Mesendoderm (in vitro differentiated cells): ENCODE measurements at regions not wholly inside any gene's neighbourhood (a gene's known extent, or its start where the extent isn't known, plus 50 kb on each side); places are given as distances from the start of the nearest gene placed in this dataset.
A peak's percentile ranks its signal among the peaks of the same experiment; 100 is the strongest.
"Not testable (repeated sequence)": the region's sequence is repeated elsewhere in the genome, so short reads cannot be mapped to it uniquely, and the experiment has no call there.

Experiments used
- DNase-seq: peaks from one replicate; pipeline ENCODE4 v3.0.0; 2013
- H2AK5ac ChIP-seq: 2 replicates; pipeline ENCODE4 v1.6.1; 2013; ENCODE audit warnings: low read length, inconsistent platforms
- H2BK120ac ChIP-seq: 2 replicates; pipeline ENCODE4 v1.6.1; 2013; ENCODE audit warnings: low read depth, mild to moderate bottlenecking, low read length, moderate library complexity, mixed read lengths
- H2BK15ac ChIP-seq: replicated peaks from 2 replicates; pipeline ENCODE4 v1.6.1; 2013; ENCODE audit warnings: low read depth, mild to moderate bottlenecking, moderate library complexity
- H2BK5ac ChIP-seq: 2 replicates; pipeline ENCODE4 v1.6.1; 2013; ENCODE audit warnings: low read length, inconsistent platforms
- H3K18ac ChIP-seq: 2 replicates; pipeline ENCODE4 v1.6.1; 2013; ENCODE audit warnings: mild to moderate bottlenecking, low read length, mixed read lengths
- H3K23ac ChIP-seq: one replicate; pipeline ENCODE4 v1.6.1; 2013; ENCODE audit warnings: low read length
- H3K27ac ChIP-seq: 2 replicates; pipeline ENCODE4 v1.5.1; 2013; ENCODE audit warnings: low read depth, mild to moderate bottlenecking, inconsistent platforms, low read length, moderate library complexity
- H3K27me3 ChIP-seq: 2 replicates; pipeline ENCODE4 v1.6.1; 2013; ENCODE audit warnings: low read length, control low read depth, mild to moderate bottlenecking, inconsistent platforms; ENCODE audit not compliant: insufficient read depth, poor library complexity
- H3K36me3 ChIP-seq: 2 replicates; pipeline ENCODE4 v1.6.1; 2013; ENCODE audit warnings: low read length, inconsistent platforms; ENCODE audit not compliant: control insufficient read depth, insufficient read depth
- H3K4ac ChIP-seq: one replicate; pipeline ENCODE4 v1.6.1; 2013; ENCODE audit warnings: low read depth, mild to moderate bottlenecking, low read length, moderate library complexity
- H3K4me1 ChIP-seq: 2 replicates; pipeline ENCODE4 v1.6.1; 2013; ENCODE audit warnings: low read depth, low read length, inconsistent platforms; ENCODE audit not compliant: control insufficient read depth
- H3K4me2 ChIP-seq: 2 replicates; pipeline ENCODE4 v1.6.1; 2013; ENCODE audit warnings: low read length
- H3K4me3 ChIP-seq: 2 replicates; pipeline ENCODE4 v1.5.1; 2013; ENCODE audit warnings: mild to moderate bottlenecking, low read length
- H3K56ac ChIP-seq: one replicate; pipeline ENCODE4 v1.6.1; 2013; ENCODE audit warnings: low read length
- H3K79me1 ChIP-seq: 2 replicates; pipeline ENCODE4 v1.6.1; 2013; ENCODE audit warnings: low read length, inconsistent platforms
- H3K79me2 ChIP-seq: 2 replicates; pipeline ENCODE4 v1.6.1; 2013; ENCODE audit warnings: mild to moderate bottlenecking, low read length; ENCODE audit not compliant: control insufficient read depth, insufficient read depth
- H3K9ac ChIP-seq: 2 replicates; pipeline ENCODE4 v1.6.1; 2013; ENCODE audit warnings: low read length, inconsistent platforms
- H4K5ac ChIP-seq: one replicate; pipeline ENCODE4 v1.6.1; 2013; ENCODE audit warnings: low read length
- H4K8ac ChIP-seq: one replicate; pipeline ENCODE4 v1.6.1; 2013; ENCODE audit warnings: low read depth, mild to moderate bottlenecking, control low read depth, low read length, moderate library complexity
- WGBS: extraction: QIAGEN DNeasy Blood & Tissue Kit; methylation state at CpG from one replicate; pipeline ENCODE4 v1.1.7; 2013; ENCODE audit warnings: low lambda C conversion rate, missing lambda C conversion rate; ENCODE audit not compliant: insufficient coverage; ENCODE audit errors: extremely low coverage; 5-methylcytosine and 5-hydroxymethylcytosine counted together

GRCh38 chr2:87280596-87281355, 259.1 kb upstream of the PLGLB1 start:
- H3K4me3 ChIP-seq, H2AK5ac ChIP-seq, H3K36me3 ChIP-seq, H3K23ac ChIP-seq, H2BK15ac ChIP-seq, H4K5ac ChIP-seq, H3K79me1 ChIP-seq, H3K4me1 ChIP-seq, H3K79me2 ChIP-seq, H2BK120ac ChIP-seq, H3K4ac ChIP-seq, H3K27me3 ChIP-seq, H3K56ac ChIP-seq, H2BK5ac ChIP-seq, H3K9ac ChIP-seq, H3K4me2 ChIP-seq, H3K18ac ChIP-seq, H3K27ac ChIP-seq, H4K8ac ChIP-seq, DNase-seq: not testable (repeated sequence)
- WGBS: no CpG with 5 or more reads among the region's 10 CpGs

- H3K4me3 ChIP-seq, H4K8ac ChIP-seq, H3K56ac ChIP-seq, H3K4me1 ChIP-seq, H2AK5ac ChIP-seq, H2BK15ac ChIP-seq, H3K27ac ChIP-seq, H3K9ac ChIP-seq, H2BK120ac ChIP-seq, H3K4me2 ChIP-seq, H3K79me1 ChIP-seq, H2BK5ac ChIP-seq, H3K4ac ChIP-seq, H3K79me2 ChIP-seq, H3K36me3 ChIP-seq, H3K23ac ChIP-seq, H4K5ac ChIP-seq, H3K27me3 ChIP-seq, H3K18ac ChIP-seq: not testable (repeated sequence)
- peak; percentile 52 for DNase-seq
- WGBS: no CpG with 5 or more reads among the region's 18 CpGs
These were observed 262.3 kb upstream of the PLGLB1 start for GRCh38 chr2:87283735-87284470.

- not testable (repeated sequence) for H2BK120ac ChIP-seq, H3K56ac ChIP-seq, H3K4me3 ChIP-seq, H3K27ac ChIP-seq, H3K18ac ChIP-seq, H3K27me3 ChIP-seq, H3K4ac ChIP-seq, H3K4me2 ChIP-seq, H3K36me3 ChIP-seq, H4K8ac ChIP-seq, H3K23ac ChIP-seq, H3K79me1 ChIP-seq, H4K5ac ChIP-seq, H3K4me1 ChIP-seq, H2AK5ac ChIP-seq, H3K79me2 ChIP-seq, H2BK15ac ChIP-seq, DNase-seq, H2BK5ac ChIP-seq, H3K9ac ChIP-seq
- WGBS: no CpG with 5 or more reads among the region's 9 CpGs
These were observed 262.8 kb upstream of the PLGLB1 start for GRCh38 chr2:87284471-87284772.

GRCh38 chr2:87285139-87285538, 263.5 kb upstream of the PLGLB1 start:
- WGBS: no CpG with 5 or more reads among the region's 4 CpGs
- H3K4ac ChIP-seq, H3K27ac ChIP-seq, H4K5ac ChIP-seq, H3K4me1 ChIP-seq, H3K36me3 ChIP-seq, H3K23ac ChIP-seq, DNase-seq, H3K9ac ChIP-seq, H3K56ac ChIP-seq, H3K79me2 ChIP-seq, H3K27me3 ChIP-seq, H2BK5ac ChIP-seq, H3K79me1 ChIP-seq, H3K18ac ChIP-seq, H2BK120ac ChIP-seq, H3K4me3 ChIP-seq, H2BK15ac ChIP-seq, H4K8ac ChIP-seq, H2AK5ac ChIP-seq, H3K4me2 ChIP-seq: not testable (repeated sequence)

GRCh38 chr2:87290566-87291307, 269.1 kb upstream of the PLGLB1 start:
- not testable (repeated sequence) for H2BK15ac ChIP-seq, H2BK5ac ChIP-seq, H4K8ac ChIP-seq, H3K4me3 ChIP-seq, H2BK120ac ChIP-seq, H3K79me1 ChIP-seq, H3K4ac ChIP-seq, H3K4me2 ChIP-seq, H3K23ac ChIP-seq, H3K18ac ChIP-seq, H3K56ac ChIP-seq, H3K79me2 ChIP-seq, H3K9ac ChIP-seq, H4K5ac ChIP-seq, DNase-seq, H3K27me3 ChIP-seq, H3K36me3 ChIP-seq, H3K27ac ChIP-seq, H3K4me1 ChIP-seq, H2AK5ac ChIP-seq
- whole genome bisulfite sequencing: no CpG with 5 or more reads among the region's 7 CpGs
